Cardiac fibroblast (primary cell): ENCODE measurements at regions not wholly inside any gene's neighbourhood (a gene's known extent, or its start where the extent isn't known, plus 50 kb on each side); places are given as distances from the start of the nearest gene placed in this dataset.

Experiments used
- DNase-seq, 2 donors: peaks; one replicate each; pipeline versions ENCODE4 v3.0.0 to v3.0.0-alpha.2; 2010; ENCODE audit warnings: low read depth in 2 of 2
- H3K4me3 ChIP-seq, 2 donors: replicated peaks in 1 of 2; 1 replicate in 1 of 2; 2 replicates in 1 of 2; pipeline ENCODE4 v1.5.1; 2011; ENCODE audit warnings: low read depth in 2 of 2, low read length in 2 of 2, mild to moderate bottlenecking in 2 of 2, moderate library complexity in 1 of 2
- TF ChIP-seq, protein P1 (sequence below): IDR thresholded peaks from one replicate; pipeline ENCODE4 v1.5.1; 2011; ENCODE audit warnings: low read depth, mild to moderate bottlenecking, low read length, inconsistent platforms

DNA sequence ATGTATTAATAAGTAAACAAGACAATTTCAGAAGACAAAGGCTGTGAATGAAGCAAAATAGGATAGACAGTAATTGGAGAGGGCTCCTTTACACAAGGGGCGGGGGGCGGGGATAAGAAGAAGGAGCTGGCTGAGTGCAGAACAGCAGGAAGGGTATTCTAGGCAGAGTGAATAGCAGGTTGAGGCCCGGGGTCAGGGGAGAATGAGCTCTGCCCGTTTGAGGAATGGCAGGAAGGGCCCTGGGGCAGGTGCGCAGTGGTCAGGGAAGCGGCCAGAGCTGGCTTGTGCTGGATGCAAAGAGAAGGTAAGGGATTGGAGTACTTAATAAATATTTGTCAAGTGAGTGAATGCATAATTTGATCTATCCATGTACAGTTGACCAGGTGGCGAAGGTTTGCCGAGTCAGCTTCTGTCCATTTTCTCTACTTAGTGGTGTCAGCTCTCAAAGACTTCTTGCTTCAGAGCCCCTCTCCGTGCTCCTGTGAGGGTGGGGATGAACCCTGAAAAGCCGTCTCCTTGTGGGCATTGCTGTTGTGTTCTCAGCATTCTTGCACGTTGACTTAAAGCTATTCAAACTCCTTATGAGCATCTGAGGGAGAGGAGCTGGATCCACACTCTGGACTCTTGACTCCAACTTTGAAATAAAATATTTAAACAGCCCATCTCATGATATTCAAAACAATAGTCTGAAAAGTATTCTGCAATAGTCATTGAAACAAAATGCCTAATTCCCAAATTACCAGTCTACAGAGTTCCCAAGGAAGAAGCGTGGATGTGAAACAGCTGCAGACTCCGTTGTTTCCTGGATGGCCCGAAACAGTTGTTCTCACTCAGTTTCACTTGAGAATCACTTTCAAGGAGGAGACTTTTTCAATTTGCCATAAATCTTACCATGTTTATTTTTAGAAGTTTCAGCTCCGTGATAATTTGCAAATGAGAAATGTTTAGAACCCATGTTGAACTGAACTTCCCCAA, 105.1 kb downstream of the EDN3 start:
- DNase-seq: no peak
- TF ChIP-seq, protein P1, sequence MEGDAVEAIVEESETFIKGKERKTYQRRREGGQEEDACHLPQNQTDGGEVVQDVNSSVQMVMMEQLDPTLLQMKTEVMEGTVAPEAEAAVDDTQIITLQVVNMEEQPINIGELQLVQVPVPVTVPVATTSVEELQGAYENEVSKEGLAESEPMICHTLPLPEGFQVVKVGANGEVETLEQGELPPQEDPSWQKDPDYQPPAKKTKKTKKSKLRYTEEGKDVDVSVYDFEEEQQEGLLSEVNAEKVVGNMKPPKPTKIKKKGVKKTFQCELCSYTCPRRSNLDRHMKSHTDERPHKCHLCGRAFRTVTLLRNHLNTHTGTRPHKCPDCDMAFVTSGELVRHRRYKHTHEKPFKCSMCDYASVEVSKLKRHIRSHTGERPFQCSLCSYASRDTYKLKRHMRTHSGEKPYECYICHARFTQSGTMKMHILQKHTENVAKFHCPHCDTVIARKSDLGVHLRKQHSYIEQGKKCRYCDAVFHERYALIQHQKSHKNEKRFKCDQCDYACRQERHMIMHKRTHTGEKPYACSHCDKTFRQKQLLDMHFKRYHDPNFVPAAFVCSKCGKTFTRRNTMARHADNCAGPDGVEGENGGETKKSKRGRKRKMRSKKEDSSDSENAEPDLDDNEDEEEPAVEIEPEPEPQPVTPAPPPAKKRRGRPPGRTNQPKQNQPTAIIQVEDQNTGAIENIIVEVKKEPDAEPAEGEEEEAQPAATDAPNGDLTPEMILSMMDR: no peak
- no peak overlapping the region for H3K4me3 ChIP-seq

DNA sequence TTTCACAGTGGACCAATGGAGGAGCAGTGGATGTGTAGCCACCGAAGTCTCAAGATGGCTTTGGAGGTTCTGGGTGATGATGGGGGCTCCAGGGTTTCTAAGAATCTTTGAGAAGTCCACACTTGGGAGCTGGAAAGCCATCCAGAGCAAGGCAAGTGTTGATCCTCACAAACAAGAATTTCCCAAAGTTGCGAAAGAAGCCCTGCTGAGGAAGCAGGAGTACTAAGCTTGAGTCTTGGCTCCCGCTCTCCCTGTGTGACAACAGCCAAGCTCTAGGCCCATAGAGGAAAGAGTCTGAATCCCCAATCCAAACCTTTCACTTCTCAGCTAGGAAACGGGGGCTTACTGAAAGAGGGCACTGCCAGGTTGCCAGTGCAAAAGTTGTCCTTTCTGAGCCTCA, 106.0 kb downstream of the EDN3 start:
- no peak for DNase-seq
- no peak overlapping the region for H3K4me3 ChIP-seq
- TF ChIP-seq, protein P1: no peak

DNA sequence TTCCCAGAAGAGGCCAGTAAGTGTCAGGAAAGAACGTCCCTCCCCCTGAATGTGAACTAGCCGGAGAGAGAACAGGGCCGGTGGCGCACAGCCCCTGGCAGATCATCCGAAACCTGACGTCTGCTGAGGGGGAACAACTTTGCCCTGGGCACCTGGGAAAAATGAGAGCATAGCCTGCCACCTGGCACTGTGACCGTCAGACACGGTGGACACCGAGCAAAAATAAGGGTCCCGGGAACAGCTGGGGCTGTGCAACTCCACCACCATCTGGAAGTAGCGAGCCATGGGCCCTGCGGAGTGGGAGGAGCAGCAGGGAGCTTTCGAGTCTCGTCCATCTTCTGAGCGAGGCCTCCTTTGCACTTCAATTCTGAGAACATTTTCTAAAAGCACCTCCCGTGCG, 110.8 kb downstream of the EDN3 start:
- TF ChIP-seq, protein P1: no peak
- DNase-seq: no peak
- H3K4me3 ChIP-seq: no peak overlapping the region

DNA sequence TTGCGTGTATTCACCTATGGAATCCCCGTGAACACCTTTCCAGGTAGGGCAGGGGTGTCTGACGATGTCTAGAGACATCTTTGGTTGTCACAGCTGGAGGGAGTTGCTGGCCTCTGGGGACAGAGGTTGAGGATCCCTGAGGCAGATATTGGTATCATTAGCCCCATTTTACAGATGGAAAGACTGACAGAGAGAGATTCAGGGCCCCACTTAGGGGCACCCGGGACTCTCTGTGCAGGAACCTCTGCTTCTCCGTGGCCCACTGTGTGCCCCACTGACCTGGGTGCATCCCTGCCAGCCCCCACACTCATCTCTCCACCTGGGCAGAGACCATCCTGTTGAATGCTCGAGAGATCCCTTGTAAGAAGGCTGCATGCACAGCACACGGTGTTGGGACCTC, 111.2 kb downstream of the EDN3 start:
- TF ChIP-seq, protein P1: no peak
- DNase-seq: no peak
- H3K4me3 ChIP-seq: no peak overlapping the region

DNA sequence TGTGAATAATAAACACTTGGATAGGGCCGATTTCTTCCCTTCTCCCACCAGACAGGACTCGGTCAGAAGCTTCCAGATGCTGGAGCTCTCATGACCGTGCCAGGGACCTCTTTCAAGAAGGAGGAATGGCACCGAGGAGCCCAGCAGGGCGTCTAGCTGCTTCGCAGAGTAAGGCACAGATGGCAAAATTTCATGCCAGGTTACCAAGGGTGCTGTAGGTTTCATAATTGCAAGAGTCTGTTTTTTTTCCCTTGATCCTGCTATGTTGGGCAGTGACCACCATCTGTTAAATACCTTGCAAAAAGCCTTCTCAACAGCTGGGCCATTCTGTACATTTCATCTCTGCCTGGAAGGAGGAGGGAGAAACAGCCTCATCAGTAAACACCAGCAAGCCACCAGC, 111.8 kb downstream of the EDN3 start:
- TF ChIP-seq, protein P1: no peak
- H3K4me3 ChIP-seq: no peak overlapping the region
- no peak for DNase-seq

DNA sequence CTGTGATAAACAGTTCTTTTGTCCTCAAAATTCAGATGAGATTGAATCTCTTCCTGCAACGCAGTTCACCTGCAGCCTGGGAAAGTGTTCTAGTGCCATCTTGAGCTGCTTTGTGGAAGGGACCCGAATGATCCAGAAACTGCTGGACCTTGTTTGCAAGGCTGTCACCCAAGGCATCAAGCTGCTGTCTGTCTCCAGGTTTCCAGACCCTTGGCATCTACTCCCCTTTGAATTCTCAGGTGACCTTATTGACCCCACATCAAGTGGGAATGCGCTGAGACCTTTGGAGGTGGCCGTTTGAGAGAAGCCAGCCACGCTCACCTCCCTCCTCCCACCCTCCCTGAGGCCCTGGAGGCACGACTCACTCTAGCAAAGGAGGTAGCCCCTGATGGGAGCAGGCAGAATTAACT, 112.5 kb downstream of the EDN3 start:
- no peak for DNase-seq
- H3K4me3 ChIP-seq: no peak overlapping the region
- TF ChIP-seq, protein P1: no peak
